ENCODE measurements at regions not wholly inside any gene's neighbourhood (a gene's known extent, or its start where the extent isn't known, plus 50 kb on each side); places are given as distances from the start of the nearest gene placed in this dataset.

DNA sequence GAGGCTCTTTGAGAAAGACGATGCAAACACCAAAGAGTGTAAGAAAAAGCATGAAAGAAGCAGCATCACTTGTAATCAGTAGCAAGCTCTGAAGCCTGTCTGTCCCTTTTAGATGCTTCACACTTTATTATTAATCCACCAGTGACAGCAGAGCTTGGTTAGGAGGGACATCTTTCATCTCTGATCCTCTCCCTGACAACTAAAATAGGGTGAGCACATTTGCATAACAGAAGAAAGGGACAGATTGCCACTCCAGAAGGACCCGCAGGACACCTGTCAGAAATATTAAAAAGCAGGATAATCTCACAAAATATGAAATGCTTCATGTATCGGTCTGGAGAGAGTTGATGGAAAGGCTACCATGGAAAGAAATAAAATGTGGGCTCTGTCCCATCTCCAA is 71.4 kb upstream of the MAP1B start:
- no peak for DNase-seq (ENCODE audit: low read depth in 4 of 4, low spot score in 1 of 4)

GRCh38 chr5:72036951-72037350 is 70.3 kb upstream of the MAP1B start:
- DNase-seq (ENCODE audit: low read depth in 4 of 4, low spot score in 1 of 4) = no peak

GRCh38 chr5:72040513-72040912 is 66.8 kb upstream of the MAP1B start:
- no peak for DNase-seq (ENCODE audit: low read depth in 4 of 4, low spot score in 1 of 4)

GRCh38 chr5:72041654-72042053 is 65.6 kb upstream of the MAP1B start:
- no peak for DNase-seq (ENCODE audit: low read depth in 4 of 4, low spot score in 1 of 4)

DNA sequence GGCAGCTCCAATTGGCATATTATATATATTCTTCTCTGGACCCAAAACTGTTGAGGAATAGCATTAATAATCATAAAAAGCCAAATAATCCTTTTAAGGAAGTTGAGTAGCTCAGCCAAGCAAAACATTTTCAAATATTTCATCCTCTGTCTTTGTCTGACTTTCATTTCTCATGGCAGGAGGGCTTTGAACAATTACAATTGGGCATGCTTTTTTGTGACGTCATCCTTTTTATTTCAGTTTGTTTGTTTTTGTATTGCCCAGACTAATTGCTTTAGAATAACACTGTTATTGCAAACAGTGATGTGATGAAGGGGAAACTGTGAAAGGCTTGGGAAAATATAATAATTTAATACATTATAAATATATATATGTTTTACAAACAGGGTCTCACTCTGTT is 65.2 kb upstream of the MAP1B start:
- DNase-seq (ENCODE audit: low read depth in 4 of 4, low spot score in 1 of 4) = no peak

- DNase-seq (ENCODE audit: low read depth in 4 of 4, low spot score in 1 of 4) = no peak
These were observed 61.6 kb upstream of the MAP1B start for GRCh38 chr5:72045692-72046091.

DNA sequence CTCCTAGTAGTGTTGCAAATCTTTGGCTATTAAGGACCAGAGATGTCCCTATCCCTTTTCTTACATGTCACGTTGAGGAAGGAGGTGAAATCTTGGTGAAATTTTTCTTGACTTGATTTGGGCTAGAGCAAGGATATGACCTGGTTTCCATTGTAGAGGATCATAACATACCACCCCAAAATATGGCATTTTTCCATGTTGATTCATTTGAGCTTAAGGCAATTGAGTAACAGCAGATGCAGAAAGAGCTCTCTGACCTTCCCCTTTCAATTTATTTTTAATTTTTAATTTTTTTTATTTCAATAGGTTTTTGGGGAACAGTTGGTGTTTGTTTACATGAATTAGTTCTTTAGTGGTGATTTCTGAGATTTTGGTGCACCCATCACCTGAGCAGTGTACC is 61.2 kb upstream of the MAP1B start:
- DNase-seq (ENCODE audit: low read depth in 4 of 4, low spot score in 1 of 4) = no peak

GRCh38 chr5:72055636-72056035 is 51.6 kb upstream of the MAP1B start:
- no peak for DNase-seq (ENCODE audit: low read depth in 4 of 4, low spot score in 1 of 4)
